ENCODE measurements at regions not wholly inside any gene's neighbourhood (a gene's known extent, or its start where the extent isn't known, plus 50 kb on each side); places are given as distances from the start of the nearest gene placed in this dataset.
"Not testable (repeated sequence)": the region's sequence is repeated elsewhere in the genome, so short reads cannot be mapped to it uniquely, and the experiment has no call there.

DNA sequence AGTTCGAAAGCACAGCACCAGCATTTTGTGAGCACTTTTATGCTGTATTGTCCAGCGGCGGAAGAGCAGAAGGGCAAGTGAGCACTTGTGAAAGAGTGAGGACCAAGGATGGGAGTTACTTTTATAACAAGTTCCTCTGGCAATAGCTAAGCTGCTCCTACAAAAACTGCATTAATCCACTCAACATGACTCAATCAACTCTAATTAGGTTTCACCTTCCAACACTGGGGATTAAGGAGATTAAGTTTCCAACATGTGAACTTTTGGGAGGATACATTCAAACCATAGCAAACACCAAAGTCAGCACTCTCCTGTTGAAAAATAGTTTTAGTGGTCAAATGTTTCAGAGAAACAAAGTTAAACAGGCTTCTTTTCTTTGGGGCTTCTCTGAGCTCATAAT is 844.5 kb downstream of the REEP3 start:
- no peak for DNase-seq

DNA sequence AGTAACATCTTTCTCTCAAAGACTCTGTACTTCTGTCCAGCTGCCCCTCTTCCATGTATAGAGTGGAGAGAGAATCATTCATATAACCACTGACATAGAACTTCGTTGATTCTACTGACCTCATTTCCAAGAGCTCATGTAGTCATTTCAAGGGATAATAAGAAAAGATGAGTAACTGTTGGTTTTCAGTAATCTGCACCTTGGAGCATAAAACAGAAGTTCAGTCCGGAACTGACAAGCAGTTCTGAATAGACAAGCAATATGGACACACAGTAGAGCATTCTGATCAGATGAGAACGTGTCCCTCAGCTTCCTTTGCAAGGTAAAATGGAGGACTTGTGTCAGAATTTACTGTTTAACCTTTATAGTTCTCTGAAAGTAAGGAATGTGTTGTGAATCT is 847.1 kb downstream of the REEP3 start:
- DNase-seq: no peak

DNA sequence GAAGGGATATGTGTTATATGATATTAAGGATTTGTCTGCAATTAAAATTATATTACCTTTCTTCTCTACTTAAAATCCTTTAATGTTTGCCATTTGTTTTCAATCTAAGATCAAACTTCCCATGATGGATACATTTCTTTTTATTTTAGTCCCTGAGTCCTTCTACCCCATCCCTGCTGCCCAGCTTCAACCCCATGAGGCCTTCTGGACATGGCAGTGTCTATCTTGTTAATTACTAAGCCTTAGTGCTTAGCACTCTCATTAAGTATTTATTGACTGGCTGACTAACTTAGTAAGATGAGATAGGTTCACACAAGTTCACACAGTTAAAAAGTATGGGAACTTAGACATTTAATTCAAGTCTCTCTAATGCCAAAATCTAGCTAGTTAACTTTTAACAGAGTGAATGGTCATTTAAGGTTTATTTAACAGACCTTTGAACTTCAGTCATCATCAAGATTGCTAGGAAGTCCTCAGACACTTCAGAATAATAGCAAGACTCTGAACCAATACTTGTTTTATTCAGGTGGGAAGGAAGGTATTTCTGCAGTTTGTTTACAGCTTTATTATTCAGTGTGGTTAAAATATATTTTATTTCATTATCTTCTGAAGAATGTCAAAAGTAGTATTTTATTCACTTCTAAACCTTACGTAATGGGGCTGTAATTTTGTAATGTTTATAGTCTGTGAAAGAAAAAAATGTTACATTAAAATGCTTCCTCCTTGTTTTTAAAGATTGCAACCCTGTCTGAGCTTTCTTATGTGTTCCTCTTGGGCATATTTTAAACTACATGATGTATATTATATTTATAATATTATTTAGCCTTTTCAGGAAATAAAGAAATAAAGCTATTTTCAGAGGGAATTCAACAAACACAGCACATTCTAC is 848.9 kb downstream of the REEP3 start:
- DNase-seq: no peak

GRCh38 chr10:64374346-64374745 is 853.1 kb downstream of the REEP3 start:
- DNase-seq: no peak

DNA sequence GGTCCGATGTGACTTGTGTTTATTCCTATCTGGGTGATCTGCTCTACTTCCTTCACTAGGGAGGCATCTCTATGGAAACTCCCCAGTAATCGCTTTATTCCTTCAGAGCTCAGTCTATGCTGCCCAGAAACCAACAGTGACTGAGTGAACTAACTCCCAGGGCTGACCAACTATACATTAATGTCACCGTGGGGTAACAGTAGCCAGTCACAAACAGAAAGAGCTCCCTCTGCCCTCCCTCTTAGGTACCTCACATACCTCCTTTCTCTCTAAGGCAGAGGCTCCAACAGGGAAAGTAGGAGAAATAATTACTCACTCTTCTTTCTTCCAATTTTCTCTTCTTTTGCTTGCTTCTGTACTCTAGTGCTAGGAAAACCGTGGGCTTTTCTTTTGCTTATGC is 855.0 kb downstream of the REEP3 start:
- no peak for DNase-seq

DNA sequence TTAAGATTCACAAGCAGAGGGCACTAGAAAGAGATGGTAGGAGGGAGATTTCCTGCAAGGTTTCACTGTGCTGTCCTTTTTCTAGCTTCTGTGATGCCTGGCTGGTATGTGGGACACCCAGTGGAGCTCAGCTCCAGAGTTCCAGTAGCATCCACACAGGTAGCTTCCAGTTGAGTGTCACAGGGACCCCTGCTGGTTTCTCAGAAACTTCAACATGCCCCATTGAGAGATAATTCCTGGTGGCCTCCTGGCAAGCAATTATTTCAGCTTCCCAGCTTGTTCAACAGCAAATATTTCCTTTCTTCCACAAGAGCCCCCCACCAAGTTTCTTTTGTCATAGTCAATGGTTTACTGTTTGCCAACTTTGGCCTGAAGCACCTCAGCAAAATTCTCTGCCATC is 858.7 kb downstream of the REEP3 start:
- DNase-seq: no peak

GRCh38 chr10:64385355-64385754 is 864.2 kb downstream of the REEP3 start:
- DNase-seq: no peak

GRCh38 chr10:64394744-64395143 is 873.5 kb downstream of the REEP3 start:
- DNase-seq: no peak

- no peak for DNase-seq
Measured at GRCh38 chr10:64396105-64396708, 875.0 kb downstream of the REEP3 start.

- no peak for DNase-seq
Measured at GRCh38 chr10:64397125-64397524, 875.9 kb downstream of the REEP3 start.

GRCh38 chr10:64408391-64409183 is 887.4 kb downstream of the REEP3 start:
- DNase-seq: no peak

DNA sequence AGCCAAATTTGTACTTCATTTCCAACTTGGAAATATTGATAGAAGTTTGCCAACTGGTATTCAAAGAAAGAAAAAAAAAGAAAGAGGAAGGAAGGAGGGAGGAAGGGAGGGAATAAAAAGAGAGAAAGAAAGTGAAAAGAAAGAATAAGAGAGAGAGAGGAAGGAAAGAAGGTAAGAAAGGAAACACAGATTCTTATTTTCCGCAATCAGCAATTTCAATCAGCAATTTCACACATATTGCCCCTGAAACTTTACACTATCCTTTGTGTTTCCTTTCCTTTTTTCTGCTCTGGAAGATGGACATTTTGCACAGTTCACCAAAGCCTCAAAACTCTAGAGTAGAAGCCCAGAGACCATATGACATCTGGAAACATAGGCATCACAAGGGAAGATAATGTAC is 888.1 kb downstream of the REEP3 start:
- DNase-seq: no peak

DNA sequence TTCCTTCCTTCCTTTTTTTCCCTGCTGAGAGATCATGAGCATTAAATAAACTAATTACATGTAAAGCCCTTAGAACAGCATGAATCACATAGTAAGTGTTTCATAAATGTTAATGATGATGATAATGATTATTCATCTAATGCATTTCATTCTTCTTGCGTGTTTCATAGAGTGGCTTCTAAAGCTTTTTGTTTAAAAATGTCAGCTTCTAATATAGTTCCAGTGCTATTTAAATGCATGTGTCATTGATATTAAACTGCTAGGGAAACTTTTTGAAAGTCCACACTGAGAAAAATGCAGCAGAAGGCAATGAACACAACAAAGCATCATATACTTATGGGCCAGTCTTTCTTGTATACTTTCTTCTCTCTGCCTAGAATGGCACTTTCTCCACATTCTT is 894.8 kb downstream of the REEP3 start:
- DNase-seq: no peak

DNA sequence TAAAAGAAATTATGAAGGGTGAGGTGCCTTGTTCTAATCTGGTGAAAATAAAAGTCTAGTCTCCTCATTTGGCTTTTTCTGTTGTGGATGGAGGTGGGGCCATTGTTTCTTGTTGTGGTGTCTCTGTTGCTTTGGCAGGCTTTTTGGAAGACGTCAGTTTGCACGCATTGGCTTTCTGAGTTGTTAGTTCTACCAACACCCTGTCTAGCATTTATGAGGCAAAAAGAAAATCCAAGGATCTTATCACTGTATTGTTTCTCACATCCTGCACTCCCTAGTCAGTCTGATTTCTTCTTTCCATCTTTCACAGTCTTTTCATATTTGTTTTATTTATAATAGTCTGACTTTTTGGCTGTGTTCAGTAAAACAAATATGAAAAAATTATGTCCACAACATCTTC is 898.3 kb downstream of the REEP3 start:
- no peak for DNase-seq

- no peak for DNase-seq
Measured at GRCh38 chr10:64426745-64427144, 905.5 kb downstream of the REEP3 start.

- DNase-seq: no peak
Measured at GRCh38 chr10:64430690-64431323, 909.6 kb downstream of the REEP3 start.

DNA sequence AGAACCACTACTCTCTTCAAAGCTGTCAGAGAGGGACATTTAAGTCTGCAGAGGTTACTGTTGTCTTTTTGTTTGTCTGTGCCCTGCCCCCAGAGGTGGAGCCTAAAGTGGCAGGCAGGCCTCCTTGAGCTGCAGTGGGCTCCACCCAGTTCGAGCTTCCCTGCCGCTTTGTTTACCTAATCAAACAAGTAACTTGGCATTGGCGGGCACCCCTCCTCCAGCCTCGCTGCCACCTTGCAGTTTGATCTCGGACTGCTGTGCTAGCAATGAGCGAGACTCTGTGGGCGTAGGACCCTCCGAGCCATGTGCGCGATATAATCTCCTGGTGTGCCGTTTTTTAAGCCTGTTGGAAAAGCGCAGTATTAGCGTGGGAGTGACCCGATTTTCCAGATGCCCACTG is 920.7 kb downstream of the REEP3 start:
- DNase-seq: not testable (repeated sequence)

GRCh38 chr10:64444163-64444562 is 923.0 kb downstream of the REEP3 start:
- DNase-seq: no peak

DNA sequence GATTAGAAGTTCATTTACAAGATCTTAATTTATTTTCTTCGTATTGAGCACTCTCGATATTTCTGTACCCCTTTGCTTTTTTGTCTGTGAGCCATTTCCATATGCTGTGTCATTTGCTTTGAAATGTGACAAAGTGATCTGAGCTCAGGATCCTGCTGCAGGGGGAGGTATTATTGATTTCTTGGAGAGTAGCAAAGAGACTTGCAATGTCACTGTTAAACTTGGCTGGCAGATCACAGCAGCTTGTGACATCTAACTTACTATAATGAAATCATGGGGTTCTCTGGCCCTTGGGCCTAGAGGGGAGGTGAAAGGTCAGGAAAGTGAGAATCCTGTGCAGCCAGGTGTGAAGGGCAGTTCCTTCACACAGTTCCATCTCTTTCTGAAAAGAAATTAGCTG is 923.4 kb downstream of the REEP3 start:
- no peak for DNase-seq

DNA sequence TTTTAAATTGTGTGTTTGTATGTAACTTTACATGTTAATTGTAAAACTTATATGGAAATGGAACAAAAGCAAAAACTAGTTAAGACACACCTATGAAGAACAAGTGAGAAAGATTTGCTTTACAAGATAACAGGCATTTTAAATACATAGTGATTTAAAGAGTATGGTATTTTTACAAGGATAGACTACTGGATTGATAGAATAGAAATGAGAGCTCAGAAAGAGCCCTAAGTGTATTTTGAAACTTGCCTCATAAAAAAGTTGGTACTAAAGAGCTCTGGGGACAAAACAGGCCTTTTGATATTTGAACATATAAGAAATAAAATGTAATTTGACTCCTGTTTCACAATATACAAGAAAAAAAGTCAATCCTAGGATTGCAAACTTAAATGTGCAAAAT is 928.4 kb downstream of the REEP3 start:
- no peak for DNase-seq

GRCh38 chr10:64450312-64450711 is 929.1 kb downstream of the REEP3 start:
- no peak for DNase-seq

- no peak for DNase-seq
Measured at GRCh38 chr10:64454962-64455361, 933.8 kb downstream of the REEP3 start.

- DNase-seq: no peak
Measured at GRCh38 chr10:64458306-64458705, 937.1 kb downstream of the REEP3 start.
